GM03348 (cell line): ENCODE measurements at regions not wholly inside any gene's neighbourhood (a gene's known extent, or its start where the extent isn't known, plus 50 kb on each side); places are given as distances from the start of the nearest gene placed in this dataset.

Experiments used
- DNase-seq: peaks from one replicate; pipeline ENCODE4 v3.0.0; 2012; ENCODE audit warnings: low spot score

DNA sequence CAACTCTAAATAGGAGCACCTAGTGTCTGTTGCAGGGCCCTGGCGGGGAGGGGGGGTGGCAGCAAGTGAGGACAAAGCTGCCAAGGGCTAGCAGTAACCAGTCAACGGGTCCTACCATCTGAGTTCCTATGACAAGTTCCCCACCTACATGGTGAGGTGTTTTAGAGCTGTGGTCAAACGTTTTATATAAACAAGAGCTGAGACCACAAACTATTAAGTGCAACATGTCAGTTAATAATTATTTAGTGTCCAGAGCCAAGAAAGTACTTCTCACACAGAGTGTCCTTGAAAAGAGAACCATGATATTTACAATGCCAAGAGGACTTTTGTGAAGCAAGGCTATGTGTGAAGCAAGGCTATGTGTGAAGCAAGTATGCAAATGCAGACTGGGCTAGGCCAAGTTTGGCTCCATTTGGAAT lies 434.7 kb downstream of the TNS3 start:
- DNase-seq, result no peak

DNA sequence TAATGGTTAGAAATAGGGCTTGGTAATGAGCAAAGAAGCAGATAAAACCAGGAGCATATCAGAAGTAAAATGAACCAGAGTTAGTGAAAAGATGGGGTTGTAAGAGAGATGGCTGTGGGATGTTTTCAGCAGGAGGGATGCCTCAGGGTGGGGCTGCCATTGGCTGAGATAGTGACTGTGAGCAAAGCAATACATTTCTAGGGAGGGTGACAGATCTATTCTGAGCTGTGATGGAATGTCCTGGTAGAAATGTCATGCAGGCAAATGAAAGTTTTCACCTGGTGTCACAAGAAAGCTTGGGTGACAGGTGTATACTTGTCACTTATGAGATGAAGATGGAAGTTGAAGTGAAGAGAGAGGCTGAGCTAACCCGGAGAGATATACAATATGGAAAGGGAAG lies 435.9 kb downstream of the TNS3 start:
- DNase-seq, result no peak

DNA sequence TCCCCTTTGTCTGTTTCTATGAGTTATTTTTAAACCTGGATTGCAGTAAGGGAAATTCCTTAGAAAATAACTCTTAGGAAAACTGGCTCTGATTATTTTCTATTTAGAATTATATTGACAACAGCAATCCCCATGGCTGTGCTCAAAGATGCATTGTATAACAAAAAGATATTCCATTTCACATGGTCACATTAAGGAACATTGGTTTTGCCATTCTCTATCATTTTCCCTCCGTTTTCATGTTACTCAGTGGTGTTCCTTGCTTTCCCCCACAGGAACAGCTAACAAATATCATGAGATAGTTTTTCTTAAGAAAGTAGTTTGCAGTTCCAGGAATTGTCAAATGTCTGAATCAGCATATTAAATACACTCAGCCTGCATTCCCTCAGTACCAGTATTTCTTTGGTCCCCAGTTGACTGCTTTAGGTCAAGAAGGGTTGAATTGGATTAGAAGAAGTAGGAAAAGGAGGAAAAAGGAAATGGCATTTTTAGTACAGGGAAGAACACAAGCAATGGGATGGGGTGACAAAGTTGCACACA lies 436.7 kb downstream of the TNS3 start:
- DNase-seq, result no peak

DNA sequence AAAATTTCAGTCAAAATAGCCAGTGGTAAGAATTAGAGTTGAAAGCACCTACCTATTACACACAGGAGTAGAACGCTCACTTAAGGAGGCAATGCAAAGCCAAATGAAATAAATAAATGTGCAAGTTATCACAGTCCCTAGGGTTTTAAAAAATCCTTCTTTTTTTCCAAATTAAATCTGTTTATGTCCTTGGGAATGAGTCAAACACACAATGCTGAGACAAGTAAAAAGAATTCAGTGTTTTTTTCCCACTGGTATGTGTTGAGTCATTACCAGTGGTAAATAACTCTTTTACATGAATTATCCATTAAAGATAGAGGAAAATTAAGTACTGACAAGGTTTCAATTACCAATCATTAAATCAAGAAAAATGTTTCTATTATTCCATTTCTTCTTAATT lies 438.6 kb downstream of the TNS3 start:
- DNase-seq, result peak; percentile 65

DNA sequence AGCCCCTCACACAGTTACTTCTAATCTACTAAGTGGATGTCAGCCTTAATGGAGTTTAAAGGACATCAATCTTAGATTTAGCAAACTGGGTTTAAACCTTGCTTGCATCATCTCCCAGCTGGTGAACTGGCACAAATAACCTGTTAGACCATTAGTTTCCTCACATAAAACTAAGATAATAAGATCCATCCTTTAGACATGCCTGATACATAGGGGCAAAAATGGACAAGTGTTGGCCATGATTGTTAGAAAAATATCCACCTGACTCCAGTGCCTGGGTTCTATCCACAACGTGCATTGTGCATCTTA lies 439.1 kb downstream of the TNS3 start:
- no peak for DNase-seq

DNA sequence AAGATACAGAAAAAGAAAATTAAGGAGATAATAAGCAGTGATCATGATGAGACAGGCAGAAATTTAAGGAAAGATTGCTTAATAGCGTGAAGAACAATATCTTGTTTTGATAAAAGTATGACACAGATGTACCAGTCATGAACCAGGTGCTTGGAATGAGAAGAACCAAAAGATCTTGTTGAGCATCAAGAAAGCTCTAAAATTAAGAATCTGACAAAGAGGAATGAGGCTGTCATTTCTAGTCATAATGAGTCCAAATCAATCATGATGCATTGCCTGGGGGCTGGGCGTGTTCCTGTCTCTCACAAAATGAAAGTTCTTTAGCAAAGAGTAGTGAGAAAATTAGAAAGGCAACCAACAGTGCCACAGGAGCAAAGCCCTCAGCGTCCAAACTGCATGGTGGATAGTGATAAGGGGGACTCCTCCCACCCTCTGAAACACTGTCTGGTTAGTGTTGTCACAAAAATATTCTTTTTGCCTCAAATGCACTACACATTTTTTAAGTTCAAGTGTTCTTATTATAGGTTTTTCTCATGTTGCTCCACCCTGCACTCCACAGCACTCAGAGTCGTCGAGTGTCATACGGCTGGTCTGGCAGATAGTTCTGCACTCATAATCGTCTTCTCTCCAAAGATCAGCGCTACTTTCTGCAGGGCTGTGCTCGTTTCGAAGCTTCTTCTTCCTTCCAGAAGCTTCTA lies 439.6 kb downstream of the TNS3 start:
- DNase-seq, result no peak

DNA sequence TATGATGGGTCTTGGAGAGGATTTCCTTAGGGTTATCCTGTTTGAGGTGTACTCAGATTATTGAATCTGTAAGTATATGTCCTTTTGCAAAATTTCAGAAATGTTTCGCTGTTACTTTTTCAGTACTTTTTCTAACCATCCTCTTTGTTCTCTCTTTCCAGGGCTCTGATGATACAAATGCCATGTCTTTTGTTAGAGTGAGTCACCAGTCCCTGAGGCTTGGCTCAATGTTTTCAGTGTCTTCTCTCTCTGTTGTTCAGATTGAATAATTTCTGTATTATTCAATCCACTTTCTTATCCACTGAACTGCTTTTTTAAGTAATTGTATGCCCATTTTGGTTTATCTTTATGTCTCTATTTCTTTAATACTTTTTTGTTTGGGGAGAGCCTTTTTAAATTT lies 449.4 kb downstream of the TNS3 start:
- DNase-seq, result peak; percentile 29

DNA sequence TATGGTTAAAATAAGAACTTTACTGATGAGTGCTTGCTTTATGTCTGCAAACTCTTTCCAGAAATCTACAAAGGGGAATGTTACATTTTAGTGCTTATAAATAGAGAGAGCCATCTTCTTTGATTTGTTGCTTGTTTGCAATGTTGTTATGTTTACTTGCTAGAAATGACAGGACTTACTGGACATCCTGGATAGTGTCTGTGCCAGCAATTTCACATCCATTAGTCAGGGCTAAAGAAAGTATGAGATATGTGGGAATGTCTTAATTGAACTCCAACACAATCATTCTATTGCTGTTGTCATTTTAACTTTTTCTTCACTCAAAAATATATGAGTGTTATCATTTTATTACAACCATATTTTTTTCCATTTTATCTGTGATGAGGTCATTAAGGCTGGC lies 453.2 kb downstream of the TNS3 start:
- DNase-seq, result peak; percentile 16

DNA sequence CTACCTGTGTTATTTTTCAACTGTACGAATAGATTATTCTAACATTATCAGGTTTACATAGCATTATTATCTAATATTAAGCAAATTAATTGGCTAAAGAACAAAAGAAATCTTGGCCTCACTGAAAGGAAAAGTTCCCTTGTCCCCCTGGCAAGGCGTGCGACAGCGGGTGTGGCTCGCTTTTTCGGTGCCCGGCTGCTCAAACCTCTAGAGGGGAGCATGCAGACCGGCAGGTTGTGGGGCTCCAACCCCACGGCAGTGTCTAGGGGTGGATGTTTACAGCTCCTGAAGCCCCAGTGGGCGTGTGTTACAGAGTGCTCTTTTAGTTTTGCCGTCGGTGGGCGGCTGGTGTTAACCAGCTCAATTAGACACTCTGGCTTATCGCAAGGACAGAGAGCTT lies 456.4 kb downstream of the TNS3 start:
- DNase-seq, result no peak

DNA sequence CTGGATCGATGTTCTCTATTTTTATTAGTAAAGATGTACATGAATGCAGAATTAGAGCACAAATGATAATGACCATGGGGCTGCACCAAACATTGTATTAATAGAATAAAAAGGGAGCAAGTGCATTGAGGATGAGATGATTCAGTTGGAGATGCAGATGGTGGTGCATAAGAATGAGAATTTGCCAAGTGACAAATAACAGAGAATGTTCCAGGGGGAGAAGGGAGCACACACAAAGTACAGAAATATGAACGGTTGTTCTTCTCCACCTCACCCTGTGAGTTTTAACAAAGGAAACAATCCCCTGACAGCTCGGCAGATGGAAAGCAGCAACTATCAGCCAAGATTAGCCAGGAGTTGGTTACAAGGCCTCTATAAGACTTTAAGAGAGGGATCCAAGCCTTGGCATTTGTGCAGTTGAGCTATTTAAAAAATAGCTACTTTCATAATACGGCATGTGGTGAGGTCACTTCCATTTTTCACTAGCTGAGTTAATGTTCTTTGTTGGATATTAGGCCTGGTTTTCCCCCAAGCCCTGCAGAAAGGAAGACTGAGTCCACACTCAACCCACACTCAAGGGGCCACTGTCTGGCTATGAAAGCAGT lies 462.5 kb downstream of the TNS3 start:
- peak; percentile 16 for DNase-seq

DNA sequence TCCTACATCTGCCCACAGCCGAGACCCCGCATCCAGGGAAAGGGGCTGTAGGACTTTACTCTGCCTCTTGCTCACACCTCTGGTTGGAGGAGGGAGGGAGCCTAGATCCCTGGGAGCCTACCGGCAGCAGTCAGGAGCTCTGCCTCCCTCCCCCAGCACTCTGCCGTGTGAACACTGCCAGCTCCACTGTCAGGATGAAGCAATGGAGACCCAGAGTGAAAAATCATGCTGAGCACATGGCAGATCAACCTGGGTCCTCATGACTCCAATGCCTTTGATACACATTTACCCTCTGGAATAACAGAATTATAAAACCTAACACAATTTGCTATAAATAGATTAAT lies 477.7 kb downstream of the TNS3 start:
- peak; percentile 14 for DNase-seq

DNA sequence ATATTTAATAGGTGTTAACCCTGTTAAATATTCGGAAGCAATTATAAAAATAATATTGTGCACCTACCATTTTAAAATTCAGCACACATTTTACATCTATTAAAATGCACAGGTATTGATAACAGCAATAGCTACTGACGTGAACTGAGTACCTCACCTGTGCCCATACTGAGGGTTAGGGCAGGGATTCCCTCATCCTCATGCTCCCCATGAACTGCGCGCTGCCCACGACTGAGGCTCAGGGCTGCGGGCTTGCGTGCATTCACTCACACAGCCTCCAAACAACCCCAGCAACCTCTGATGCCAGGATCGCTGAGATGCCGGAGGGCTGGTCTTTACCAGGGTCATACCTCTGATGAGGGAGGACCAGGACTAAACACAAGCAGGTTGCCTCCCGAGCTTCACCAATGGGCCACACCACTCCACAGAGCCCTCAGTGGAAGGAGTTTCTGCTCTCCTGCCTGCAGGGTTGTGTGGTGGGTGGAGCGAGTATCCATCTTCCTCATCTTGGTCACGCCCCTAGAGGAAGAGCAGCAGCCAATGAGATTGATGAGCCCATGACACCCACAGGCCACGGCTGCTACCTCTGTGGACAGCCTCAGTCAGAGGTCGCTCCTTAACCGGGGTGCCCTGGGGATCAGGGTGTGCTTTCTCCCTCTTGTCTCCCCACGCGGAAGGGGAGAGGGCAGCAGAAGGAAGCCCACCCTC lies 478.3 kb downstream of the TNS3 start:
- no peak for DNase-seq

DNA sequence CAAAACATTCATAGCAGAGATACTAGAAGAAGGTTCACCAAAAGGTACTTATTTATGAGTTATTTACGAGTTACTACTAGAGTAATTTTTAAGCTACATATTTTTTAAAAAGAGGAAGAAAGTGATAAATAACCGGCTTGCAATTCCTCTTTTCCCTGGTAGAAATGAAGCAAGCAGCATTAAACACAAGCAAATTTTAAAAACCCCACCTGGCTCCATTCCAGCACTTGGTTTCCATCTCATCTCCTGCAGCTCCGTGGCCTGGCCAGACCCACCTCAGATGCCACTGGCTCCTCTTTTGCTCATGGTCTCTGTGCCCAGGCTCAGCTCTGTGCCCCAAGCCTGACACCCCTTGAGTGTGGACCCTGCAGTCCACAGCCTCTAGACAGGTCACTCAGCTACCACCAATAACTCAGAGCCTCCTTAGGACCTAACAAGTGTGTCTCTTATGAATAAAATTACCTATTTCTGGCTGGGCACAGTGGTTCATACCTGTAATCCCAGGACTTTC lies 479.5 kb downstream of the TNS3 start:
- no peak for DNase-seq

DNA sequence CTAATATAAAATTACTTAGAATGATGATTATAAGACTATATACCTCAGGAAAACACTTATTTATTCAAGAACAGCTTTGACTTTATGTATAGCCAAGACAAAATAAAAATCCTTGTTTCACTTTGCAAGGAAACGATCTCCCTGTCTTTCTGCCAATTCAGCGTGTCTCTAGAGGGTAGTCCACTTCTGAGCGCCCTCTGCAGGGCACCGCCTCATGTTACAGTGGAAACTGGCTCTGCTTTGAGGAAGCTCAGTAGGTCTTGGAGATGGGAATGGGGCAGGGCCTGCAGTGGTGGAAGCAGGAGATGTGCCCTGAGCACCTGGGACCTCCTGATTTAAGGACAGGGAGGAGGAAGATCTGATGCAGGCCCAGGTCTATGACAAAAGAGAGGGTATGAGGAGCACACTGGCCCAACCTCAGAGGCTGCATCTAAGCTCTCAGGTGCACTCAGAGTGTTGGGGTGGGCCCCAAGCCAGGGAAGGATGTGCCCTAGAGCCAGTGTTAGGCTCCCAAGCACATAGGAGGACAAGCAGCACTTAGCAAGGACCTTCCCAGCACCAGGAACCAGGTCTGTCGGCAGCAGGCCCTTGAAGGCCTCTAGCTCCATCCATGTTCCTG lies 481.0 kb downstream of the TNS3 start:
- peak; percentile 81 for DNase-seq

DNA sequence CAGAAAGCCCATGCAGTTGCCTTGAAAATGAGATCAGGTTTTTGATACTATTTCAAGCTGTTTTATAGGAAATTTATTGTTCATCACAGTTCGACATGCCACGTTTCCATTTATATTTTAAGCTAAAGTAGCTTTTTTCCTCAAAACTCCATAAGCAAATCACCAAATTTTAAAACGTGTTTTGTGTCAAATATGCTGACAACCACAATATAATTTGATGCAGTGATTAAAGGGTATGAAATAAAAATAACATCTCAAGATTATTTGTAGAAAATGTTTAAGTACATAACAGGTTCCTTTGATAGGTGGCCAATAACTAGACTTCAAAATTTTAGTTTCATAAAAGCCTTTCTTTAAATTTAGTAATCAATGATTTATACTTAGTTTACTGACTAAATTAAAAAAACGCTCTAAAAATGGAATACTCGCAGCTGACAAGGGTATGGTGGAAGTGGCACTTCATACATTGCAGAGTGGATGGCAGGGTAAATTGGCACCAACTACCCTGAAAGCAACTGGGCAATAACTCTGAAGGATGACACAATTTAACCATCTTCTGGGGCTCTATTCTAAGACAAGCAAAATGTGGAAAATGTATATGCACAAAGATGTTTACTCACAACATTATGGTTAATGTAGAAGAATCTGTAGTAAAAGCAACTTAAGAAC lies 481.6 kb downstream of the TNS3 start:
- DNase-seq, result no peak

DNA sequence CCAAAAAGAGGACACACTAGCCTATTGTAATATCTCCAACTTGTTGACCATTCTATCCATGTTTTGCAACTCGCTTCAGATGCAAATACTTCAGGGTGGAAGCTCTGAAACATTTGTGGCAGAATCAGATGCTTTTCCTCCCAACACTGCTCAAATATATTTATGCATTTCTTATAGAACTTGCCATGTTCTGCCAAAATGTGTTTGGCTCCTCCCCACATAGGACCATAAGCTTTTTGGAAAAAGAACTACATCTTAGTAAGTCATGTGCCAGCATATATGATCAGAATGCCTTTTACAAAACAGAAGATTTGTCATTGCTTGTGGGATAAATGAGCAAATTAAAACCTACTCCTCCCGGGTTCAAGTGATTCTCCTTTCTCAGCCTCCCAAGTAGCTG lies 484.5 kb downstream of the TNS3 start:
- DNase-seq, result no peak

DNA sequence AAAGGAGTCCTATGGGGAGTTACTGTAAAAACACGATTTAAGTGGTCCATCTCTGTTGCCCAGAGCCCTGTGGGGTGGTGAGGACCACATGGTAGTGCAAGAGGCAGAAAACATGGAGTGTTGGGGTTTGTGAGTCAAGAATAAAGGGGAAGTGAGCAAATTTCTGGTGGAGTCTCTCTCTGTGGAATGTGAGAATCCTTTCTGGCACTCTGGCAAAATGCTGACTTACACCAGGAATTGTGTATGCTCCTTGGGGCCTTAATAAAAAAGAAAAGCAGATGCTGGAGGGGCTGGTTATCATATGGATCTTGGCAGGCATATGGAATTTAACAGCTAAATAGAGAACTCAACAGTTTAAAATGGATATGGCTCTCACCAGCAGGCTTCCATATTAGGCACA lies 486.0 kb downstream of the TNS3 start:
- peak; percentile 27 for DNase-seq

DNA sequence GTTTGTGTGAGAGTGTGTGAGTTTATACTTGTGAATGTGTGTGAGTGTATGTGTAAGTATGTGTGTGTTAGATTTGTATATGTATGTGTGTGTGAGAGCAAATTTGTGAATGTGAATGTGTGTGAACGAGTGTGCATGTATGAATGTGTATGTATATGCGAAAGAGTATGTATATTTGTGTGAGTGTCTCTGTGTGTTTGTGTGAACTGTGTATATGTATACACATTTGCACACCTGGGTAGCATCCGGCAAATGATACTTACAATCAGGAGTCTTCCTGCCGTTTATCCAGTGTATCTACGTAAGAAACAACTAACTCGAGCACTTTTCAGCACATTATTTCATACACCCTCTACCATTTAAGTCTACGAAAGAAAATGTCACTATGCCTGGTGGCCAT lies 487.4 kb downstream of the TNS3 start:
- DNase-seq, result no peak

DNA sequence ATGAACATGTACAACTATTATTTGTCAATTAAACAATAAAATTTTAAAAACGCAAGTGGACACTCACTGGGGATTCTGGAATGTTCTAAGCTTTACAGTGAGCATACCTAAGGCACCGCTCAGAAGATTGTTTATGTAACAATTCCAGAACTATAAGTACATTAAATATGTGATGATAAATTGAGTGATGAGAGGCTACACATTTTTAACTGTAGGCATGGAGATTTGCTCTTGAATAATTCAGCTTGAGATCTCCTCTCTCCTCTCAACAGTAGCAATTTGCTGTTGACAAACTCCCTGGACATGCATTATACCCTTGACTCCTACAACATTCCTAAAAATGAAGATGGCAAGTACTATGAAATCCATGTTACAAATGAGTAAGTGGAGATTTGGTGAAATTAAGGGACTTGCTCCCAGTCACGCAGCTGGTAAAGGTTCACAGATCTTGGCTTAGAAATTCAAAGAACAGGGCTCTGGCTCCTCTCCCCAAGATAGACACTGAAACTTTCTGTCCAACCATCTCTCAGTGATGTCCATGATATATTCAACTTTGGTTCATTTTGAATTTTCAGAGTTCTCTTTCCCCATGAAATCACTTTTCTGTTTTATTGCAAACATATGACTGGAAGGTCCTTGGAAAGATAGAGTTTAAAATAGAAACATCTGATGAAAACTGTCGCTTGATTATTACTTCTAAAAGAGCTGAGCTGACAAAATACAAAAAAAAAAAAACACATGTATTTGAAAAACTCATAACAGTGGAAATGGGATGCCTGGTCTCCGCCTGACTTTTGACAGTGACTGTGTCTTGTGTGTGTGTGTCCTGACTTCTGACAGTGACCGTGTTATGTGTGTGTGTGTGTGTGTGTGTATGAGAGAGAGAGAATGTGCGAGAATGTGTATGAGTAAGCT lies 488.3 kb downstream of the TNS3 start:
- DNase-seq, result peak; percentile 13

DNA sequence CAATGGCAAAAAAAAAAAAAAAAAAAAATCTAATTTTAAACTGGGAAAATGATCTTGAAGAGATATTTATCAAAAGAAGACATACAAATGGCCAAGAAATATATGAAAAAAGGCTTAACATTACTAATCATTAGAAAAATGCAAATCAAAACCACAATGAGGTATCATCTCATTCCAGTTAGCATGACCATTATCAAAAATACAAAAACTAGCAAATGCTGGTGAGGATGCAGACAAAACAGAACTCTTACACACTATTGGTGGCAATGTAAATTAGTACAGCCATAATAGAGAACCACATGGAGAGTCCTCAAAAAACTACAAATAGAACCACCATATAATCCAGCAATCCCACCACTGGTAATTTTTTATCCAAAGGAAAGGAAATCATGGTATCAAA lies 489.6 kb downstream of the TNS3 start:
- DNase-seq, result no peak

DNA sequence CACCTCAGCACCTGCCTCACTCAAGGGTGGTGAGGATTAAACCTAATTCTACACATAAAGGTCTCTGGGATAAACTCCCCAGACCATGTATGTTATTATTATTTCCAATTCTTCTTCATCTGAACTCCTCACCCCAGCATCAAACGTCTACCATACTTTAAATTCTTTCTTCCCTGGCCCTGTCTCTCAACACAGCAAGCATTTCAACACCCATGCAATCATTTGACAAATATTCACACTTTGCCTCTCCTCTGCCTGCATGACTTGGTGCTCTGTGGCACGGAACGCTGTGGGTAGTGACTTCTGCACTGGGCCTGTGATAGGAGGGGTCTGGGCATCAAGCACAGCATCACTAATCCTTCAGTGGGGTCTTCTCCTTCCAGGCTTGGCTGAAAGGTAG lies 490.8 kb downstream of the TNS3 start:
- peak; percentile 66 for DNase-seq
